Panc1 (cell line): ENCODE measurements at regions not wholly inside any gene's neighbourhood (a gene's known extent, or its start where the extent isn't known, plus 50 kb on each side); places are given as distances from the start of the nearest gene placed in this dataset.

ENCODE experiments used
- ATAC-seq: fragments of 200-7000 bp; cut with Tn5 transposase; 2 replicates; pipeline ENCODE4 v1.9.1; 2020; ENCODE audit warnings: mild to moderate bottlenecking, moderate library complexity
- BruUV-seq: library from RNA; stranded (reverse); fragments of 400-500 nt; replicated peaks from 2 replicates; lab custom pipeline; 2021; lab: Mats Ljungman, UMichigan
- CTCF ChIA-PET: fragments of 300-600 bp; sonication (Branson Sonifier 250); formaldehyde crosslinking; loops from one replicate; lab custom pipeline; 2022; ENCODE audit warnings: antibody characterized with exemption; lab: Charles Lee
- POLR2A ChIA-PET: fragments of 300-600 bp; sonication (Branson Sonifier 250); formaldehyde crosslinking; loops from one replicate; lab custom pipeline; 2022; ENCODE audit warnings: antibody characterized with exemption; lab: Charles Lee
- DNase-seq: peaks from one replicate; pipeline ENCODE4 v3.0.0-alpha.2; 2010; ENCODE audit warnings: low read depth, low spot score
- H3K27ac ChIP-seq: 2 replicates; pipeline ENCODE4 v1.5.1; 2011; ENCODE audit warnings: mild to moderate bottlenecking, low read length, inconsistent platforms
- H3K27me3 ChIP-seq: fragments of 200-500 bp; sonication (Bioruptor generic); 2 replicates; pipeline ENCODE4 v1.6.0; 2014; ENCODE audit warnings: low read length, inconsistent platforms; ENCODE audit not compliant: control insufficient read depth, insufficient read depth
- H3K36me3 ChIP-seq: fragments of 200-500 bp; sonication (Bioruptor generic); 2 replicates; pipeline ENCODE4 v1.5.1; 2014; ENCODE audit warnings: inconsistent platforms, mild to moderate bottlenecking, low read length, moderate library complexity; ENCODE audit not compliant: control insufficient read depth, insufficient read depth
- H3K4me1 ChIP-seq: 2 replicates; pipeline ENCODE4 v1.5.1; 2011; ENCODE audit warnings: inconsistent platforms, mild to moderate bottlenecking, low read length, moderate library complexity; ENCODE audit not compliant: control insufficient read depth, insufficient read depth
- H3K4me3 ChIP-seq, 2 experiments: 2 replicates each; pipeline ENCODE4 v1.5.1; 2011 to 2012; ENCODE audit warnings: low read depth in 2 of 2, low read length in 2 of 2, mild to moderate bottlenecking in 2 of 2, inconsistent platforms in 1 of 2, moderate library complexity in 1 of 2
- H3K9me3 ChIP-seq: fragments of 200-500 bp; sonication (Bioruptor generic); 2 replicates; pipeline ENCODE4 v1.5.1; 2014; ENCODE audit warnings: low read depth, mild to moderate bottlenecking, inconsistent platforms, low read length, moderate library complexity; ENCODE audit not compliant: control insufficient read depth, insufficient read depth
- POLR2AphosphoS5 ChIP-seq: IDR thresholded peaks from 2 replicates; pipeline ENCODE4 v1.6.1; 2012; ENCODE audit warnings: mild to moderate bottlenecking, low read depth, low read length, moderate library complexity
- SIN3A ChIP-seq: IDR thresholded peaks from 2 replicates; pipeline ENCODE4 v1.6.1; 2012; ENCODE audit warnings: low read depth, mild to moderate bottlenecking, low read length, moderate library complexity, borderline replicate concordance; ENCODE audit not compliant: insufficient read depth
- TCF7L2 ChIP-seq: IDR thresholded peaks from 2 replicates; pipeline ENCODE4 v1.6.1; 2011; ENCODE audit warnings: mild to moderate bottlenecking, low read depth, low read length, inconsistent platforms
- in situ Hi-C: cut with HindIII; loops from 2 replicates; pipeline ENCODE4 v1.10.0; 2016; ENCODE audit warnings: low sequenced_read_pairs, low pct_unique_long_range_greater_than_20kb
- intact Hi-C: fragments of 100-400 bp; cut with micrococcal nuclease; formaldehyde crosslinking; loops from one replicate; pipeline ENCODE4 v1.10.0; 2022; ENCODE audit not compliant: unreplicated experiment
- TF ChIP-seq, protein P1 (sequence below), 2 experiments: IDR thresholded peaks; 2 replicates each; pipeline ENCODE4 v1.6.1; 2011 to 2012; ENCODE audit warnings: low read depth in 2 of 2, control low read depth in 1 of 2, low read length in 1 of 2, mild to moderate bottlenecking in 1 of 2, moderate library complexity in 1 of 2; ENCODE audit not compliant: insufficient read depth in 1 of 2
- TF ChIP-seq, protein P2 (sequence below): fragments of 450-650 bp; IDR thresholded peaks from 2 replicates; pipeline ENCODE4 v1.5.1; 2017; ENCODE audit warnings: mild to moderate bottlenecking

DNA sequence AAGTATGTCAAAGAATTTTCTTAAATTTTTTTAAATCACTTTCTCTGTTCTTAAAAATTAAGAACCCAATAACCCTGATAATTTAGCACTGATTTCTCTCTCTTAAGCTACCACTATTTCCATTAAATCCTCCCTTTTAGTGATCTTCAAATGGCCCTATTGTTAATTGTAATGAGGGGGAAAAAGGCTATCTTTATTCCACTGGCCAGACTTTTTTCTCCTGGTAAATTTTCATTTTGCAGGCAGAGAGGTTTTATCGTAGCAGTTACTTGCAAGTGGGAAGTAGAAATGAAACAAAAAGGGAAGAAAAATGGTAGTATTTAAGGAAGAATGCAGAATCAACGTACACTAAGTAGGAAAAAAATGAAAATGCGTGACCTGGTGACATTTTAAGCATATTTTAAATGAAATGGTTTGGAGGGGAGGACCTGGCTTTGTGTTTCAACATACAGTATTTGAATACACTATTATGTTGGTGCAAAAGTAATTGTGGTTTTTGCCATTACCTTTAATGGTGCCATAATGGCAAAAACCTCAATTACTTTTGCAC, 224.9 kb downstream of the TANC2 start:
- no peaks in the 10 kb centered on the region for H3K9me3 ChIP-seq
- TF ChIP-seq POLR2AphosphoS5 (no peak), SIN3A (no peak), TCF7L2 (no peak)
- TF ChIP-seq, protein P1, sequence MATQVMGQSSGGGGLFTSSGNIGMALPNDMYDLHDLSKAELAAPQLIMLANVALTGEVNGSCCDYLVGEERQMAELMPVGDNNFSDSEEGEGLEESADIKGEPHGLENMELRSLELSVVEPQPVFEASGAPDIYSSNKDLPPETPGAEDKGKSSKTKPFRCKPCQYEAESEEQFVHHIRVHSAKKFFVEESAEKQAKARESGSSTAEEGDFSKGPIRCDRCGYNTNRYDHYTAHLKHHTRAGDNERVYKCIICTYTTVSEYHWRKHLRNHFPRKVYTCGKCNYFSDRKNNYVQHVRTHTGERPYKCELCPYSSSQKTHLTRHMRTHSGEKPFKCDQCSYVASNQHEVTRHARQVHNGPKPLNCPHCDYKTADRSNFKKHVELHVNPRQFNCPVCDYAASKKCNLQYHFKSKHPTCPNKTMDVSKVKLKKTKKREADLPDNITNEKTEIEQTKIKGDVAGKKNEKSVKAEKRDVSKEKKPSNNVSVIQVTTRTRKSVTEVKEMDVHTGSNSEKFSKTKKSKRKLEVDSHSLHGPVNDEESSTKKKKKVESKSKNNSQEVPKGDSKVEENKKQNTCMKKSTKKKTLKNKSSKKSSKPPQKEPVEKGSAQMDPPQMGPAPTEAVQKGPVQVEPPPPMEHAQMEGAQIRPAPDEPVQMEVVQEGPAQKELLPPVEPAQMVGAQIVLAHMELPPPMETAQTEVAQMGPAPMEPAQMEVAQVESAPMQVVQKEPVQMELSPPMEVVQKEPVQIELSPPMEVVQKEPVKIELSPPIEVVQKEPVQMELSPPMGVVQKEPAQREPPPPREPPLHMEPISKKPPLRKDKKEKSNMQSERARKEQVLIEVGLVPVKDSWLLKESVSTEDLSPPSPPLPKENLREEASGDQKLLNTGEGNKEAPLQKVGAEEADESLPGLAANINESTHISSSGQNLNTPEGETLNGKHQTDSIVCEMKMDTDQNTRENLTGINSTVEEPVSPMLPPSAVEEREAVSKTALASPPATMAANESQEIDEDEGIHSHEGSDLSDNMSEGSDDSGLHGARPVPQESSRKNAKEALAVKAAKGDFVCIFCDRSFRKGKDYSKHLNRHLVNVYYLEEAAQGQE (IDR thresholded peaks at IDR 0.05; ENCODE audit: insufficient read depth in 1 of 2, low read depth in 2 of 2, low read length in 1 of 2): no peak
- TF ChIP-seq, protein P2, sequence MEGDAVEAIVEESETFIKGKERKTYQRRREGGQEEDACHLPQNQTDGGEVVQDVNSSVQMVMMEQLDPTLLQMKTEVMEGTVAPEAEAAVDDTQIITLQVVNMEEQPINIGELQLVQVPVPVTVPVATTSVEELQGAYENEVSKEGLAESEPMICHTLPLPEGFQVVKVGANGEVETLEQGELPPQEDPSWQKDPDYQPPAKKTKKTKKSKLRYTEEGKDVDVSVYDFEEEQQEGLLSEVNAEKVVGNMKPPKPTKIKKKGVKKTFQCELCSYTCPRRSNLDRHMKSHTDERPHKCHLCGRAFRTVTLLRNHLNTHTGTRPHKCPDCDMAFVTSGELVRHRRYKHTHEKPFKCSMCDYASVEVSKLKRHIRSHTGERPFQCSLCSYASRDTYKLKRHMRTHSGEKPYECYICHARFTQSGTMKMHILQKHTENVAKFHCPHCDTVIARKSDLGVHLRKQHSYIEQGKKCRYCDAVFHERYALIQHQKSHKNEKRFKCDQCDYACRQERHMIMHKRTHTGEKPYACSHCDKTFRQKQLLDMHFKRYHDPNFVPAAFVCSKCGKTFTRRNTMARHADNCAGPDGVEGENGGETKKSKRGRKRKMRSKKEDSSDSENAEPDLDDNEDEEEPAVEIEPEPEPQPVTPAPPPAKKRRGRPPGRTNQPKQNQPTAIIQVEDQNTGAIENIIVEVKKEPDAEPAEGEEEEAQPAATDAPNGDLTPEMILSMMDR: no peak
- intact Hi-C loops (no loop called here), in situ Hi-C loops (no loop called here)
- H3K4me1 ChIP-seq: no peaks in the 10 kb centered on the region
- no peak for DNase-seq
- POLR2A ChIA-PET: interaction anchor here (0.6 kb wide), 1 partner anchor 212 kb away, joined by 9 read pairs; no protein-coding TSS in a partner anchor
- no peak for ATAC-seq
- CTCF ChIA-PET: no interaction called here
- H3K27me3 ChIP-seq: no peaks in the 10 kb centered on the region
- no TSS peak for BruUV-seq
- peaks cover 3% of the 10 kb centered on the region; the same call in 1 of the 2 replicates for H3K36me3 ChIP-seq
- no peak overlapping the region for H3K27ac ChIP-seq
- H3K4me3 ChIP-seq: no peak overlapping the region

DNA sequence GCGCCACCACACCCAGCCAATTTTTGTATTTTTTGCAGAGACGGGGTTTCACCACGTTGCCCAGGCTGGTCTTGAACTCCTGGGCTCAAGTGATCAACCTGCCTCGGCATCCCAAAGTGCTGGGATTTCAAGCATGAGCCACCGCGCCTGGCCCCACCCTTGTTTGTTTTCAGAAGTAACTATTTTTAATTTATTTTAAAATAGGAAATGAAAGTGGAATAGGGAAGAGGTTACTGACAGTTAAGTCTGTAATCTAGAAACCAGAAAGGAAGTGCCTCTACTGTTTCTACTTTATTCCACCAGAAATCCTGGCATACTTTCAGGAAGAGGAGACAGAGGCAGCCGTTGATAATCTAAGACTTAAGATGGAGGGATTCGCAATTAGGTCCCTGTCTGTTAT, 225.6 kb downstream of the TANC2 start:
- Histone ChIP-seq H3K27me3 (no peaks in the 10 kb centered on the region), H3K9me3 (no peaks in the 10 kb centered on the region), H3K4me1 (no peaks in the 10 kb centered on the region), H3K36me3 (peaks cover 3% of the 10 kb centered on the region; the same call in 1 of the 2 replicates), H3K27ac (no peak overlapping the region), H3K4me3 (no peak overlapping the region)
- intact Hi-C loops: no loop called here
- CTCF ChIA-PET: no interaction called here
- no TSS peak for BruUV-seq
- POLR2A ChIA-PET: interaction anchor here (0.6 kb wide), 1 partner anchor 211 kb away, joined by 9 read pairs; no protein-coding TSS in a partner anchor
- ATAC-seq (no peak), DNase-seq (no peak)
- TF ChIP-seq, protein P2: no peak
- TF ChIP-seq, protein P1 (IDR thresholded peaks at IDR 0.05; ENCODE audit: insufficient read depth in 1 of 2, low read depth in 2 of 2, low read length in 1 of 2): no peak
- TF ChIP-seq SIN3A (no peak), POLR2AphosphoS5 (no peak), TCF7L2 (no peak)
- in situ Hi-C loops: no loop called here
